GM12872 (cell line): ENCODE measurements at regions not wholly inside any gene's neighbourhood (a gene's known extent, or its start where the extent isn't known, plus 50 kb on each side); places are given as distances from the start of the nearest gene placed in this dataset.

Experiments
- TF ChIP-seq, protein P1 (sequence below): IDR thresholded peaks from 3 replicates; pipeline ENCODE4 v1.5.1; 2011; ENCODE audit warnings: low read depth, mild to moderate bottlenecking, low read length, moderate library complexity; ENCODE audit not compliant: insufficient read depth

DNA sequence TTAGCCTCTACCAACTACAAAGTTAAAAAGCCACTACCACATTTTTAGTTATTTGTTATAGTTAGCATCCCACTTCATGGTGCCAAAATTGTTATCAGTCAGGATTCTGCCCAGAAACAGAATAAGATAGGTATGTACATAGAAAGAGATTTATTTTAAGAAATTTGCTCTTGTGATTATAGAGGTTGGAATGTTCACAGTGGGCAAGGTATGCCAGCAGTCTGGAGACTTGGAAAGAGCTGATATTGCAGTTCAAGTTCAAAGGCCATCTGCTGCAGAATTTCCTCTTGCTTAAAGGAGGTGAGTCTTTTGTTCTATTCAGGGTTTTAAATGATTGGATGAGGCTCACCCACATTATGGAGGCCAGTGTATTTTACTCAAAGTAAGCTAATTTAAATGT lies 143.8 kb upstream of the POU1F1 start:
- TF ChIP-seq, protein P1, sequence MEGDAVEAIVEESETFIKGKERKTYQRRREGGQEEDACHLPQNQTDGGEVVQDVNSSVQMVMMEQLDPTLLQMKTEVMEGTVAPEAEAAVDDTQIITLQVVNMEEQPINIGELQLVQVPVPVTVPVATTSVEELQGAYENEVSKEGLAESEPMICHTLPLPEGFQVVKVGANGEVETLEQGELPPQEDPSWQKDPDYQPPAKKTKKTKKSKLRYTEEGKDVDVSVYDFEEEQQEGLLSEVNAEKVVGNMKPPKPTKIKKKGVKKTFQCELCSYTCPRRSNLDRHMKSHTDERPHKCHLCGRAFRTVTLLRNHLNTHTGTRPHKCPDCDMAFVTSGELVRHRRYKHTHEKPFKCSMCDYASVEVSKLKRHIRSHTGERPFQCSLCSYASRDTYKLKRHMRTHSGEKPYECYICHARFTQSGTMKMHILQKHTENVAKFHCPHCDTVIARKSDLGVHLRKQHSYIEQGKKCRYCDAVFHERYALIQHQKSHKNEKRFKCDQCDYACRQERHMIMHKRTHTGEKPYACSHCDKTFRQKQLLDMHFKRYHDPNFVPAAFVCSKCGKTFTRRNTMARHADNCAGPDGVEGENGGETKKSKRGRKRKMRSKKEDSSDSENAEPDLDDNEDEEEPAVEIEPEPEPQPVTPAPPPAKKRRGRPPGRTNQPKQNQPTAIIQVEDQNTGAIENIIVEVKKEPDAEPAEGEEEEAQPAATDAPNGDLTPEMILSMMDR = no peak

DNA sequence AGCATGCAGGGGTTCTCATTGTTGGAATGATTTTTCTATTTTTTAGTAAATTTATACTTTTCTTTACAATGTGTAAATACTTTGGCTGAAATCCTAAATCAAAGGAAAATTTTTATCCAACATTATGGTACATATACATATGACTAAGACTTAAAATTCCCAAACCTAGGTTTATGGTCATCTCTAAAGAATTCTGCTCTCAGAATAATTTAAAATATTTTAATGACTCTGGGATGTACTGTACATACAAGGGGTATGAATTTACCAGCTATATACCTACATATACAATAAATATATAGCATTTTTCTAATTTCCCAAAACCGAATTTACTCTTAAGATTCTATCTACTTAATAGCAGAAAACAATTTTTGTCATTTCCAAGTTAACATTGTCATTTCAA lies 137.9 kb upstream of the POU1F1 start:
- TF ChIP-seq, protein P1 = no peak

DNA sequence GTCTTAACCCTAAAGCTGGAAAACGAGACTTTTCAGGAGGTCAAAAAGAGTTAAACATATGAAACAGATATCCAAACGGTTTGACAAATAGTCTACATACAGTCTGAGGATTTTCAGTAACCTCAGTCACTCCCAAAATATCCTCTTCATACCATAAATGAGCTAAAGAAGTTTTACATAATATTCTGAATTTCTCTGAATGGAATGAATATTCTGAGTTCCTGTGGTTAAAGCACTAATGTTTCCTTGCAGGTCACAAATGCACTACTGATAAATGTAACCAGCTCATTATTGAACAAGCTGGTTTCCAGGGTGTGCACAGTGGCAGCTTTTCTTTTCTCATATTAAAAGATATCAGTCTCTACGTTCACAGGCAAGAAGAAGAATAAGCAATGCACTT lies 137.4 kb upstream of the POU1F1 start:
- TF ChIP-seq, protein P1 = no peak

DNA sequence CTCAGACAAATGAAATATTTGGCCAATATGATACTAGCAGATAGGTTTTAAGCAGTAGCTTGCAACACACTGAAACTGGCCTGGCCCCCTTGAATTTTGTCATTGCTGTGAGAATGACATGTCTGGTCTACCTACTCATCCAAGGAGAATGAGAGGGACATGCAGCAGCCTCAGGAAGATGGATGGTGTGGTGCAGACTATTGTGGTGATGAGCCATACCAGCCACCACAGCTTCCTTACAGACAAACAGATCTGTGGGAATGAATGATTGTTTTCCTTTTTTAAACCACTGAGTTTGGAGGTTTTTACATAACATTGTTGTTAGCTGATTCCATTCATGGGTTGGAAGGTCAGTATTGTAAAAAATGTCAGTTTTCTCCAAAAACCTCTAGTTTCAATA lies 133.7 kb upstream of the POU1F1 start:
- TF ChIP-seq, protein P1 = no peak

DNA sequence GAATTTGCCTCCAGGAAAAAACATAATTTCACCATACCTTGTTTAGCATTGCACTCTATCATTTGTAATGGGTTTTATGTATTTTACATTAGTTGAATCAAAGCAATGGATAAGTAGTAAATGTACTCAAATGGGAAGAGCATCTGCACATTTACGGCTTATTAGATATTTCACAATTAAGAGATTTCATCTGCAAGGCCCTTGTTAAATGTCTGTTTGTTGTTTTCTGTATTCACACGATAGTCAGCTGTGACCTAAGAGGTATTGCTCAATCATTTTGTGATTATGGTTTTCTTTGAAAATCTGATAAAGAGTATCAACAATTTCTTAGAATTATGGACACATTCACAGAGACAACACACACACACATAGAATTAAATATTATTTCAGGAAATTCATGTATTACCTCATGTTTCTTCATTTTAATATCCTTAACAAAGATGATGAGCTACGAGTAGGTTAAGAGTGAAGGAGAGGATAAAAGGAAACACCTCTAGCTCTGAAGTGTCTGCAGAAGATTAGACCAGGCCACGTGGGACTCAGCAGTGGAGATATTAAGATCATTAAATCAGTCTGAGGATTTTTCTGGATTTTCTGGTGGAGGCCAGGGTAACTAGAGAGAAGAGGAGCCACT lies 121.9 kb upstream of the POU1F1 start:
- TF ChIP-seq, protein P1 = no peak

DNA sequence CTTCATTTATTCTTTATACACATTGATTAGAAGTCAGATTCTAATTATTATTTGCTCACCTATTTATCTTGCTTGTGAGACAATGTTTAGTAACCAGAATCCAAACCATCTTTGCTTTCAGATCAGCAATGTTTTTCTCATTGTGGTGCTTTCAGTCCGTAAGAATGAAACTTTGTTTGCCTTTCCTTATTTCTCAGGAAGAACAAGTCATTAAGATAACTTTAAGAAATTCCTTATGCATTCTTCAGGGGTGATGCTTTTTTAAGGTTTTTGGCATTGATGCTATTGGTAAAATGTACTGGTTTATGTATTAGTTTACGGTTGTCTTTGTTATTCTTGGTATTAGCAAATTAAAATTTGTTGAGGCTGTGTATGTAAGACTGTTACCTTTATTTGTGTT lies 120.8 kb upstream of the POU1F1 start:
- TF ChIP-seq, protein P1 = no peak

DNA sequence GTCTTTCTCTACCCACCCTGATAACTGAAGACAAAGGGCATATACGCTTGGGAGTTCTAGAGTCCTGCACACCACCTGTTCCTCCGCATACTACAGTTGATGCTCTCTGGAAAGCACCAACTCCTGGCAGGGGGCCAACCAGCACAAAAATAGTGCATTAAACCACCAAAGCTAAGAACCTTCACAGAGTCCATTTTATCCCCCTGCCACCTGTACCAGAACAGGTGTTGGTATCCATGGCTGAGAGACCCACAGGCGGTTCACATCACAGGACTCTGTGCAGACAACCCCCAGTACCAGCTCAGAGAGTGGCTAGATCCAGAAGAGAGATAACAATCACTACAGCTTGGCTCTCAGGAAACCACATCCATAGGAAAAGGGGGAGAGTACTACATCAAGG lies 114.4 kb upstream of the POU1F1 start:
- TF ChIP-seq, protein P1 = no peak
